Activated CD8-positive, alpha-beta memory T cell treated with anti-CD3 and anti-CD28 coated beads, Interleukin-2, amount 10 ng/mL, durations not matched to agents 7 days and 5 days (primary cell): ENCODE measurements at regions not wholly inside any gene's neighbourhood (a gene's known extent, or its start where the extent isn't known, plus 50 kb on each side); places are given as distances from the start of the nearest gene placed in this dataset.

ENCODE experiments used
- ATAC-seq: fragments of 150-1000 bp; cut with Tn5 transposase; one replicate; pipeline ENCODE4 v1.10.0; 2021; ENCODE audit warnings: moderate library complexity
- CTCF ChIA-PET: fragments of 350-600 bp; sonication (Branson Sonifier 250); formaldehyde crosslinking; loops from one replicate; lab custom pipeline; 2021; ENCODE audit warnings: antibody characterized with exemption; lab: Charles Lee
- DNase-seq: peaks from one replicate; pipeline ENCODE4 v3.0.0-alpha.2; 2020
- H3K27ac Mint-ChIP-seq: one replicate; pipeline ENCODE4 v1.8.0; 2021; ENCODE audit warnings: mild to moderate bottlenecking, mixed read lengths
- H3K27me3 Mint-ChIP-seq: one replicate; pipeline ENCODE4 v1.8.0; 2021; ENCODE audit warnings: mixed read lengths
- H3K36me3 Mint-ChIP-seq: one replicate; pipeline ENCODE4 v1.8.0; 2021; ENCODE audit warnings: mild to moderate bottlenecking, mixed read lengths
- H3K4me1 Mint-ChIP-seq: one replicate; pipeline ENCODE4 v1.8.0; 2021; ENCODE audit warnings: mixed read lengths
- H3K4me3 Mint-ChIP-seq: one replicate; pipeline ENCODE4 v1.8.0; 2021; ENCODE audit warnings: mild to moderate bottlenecking, moderate library complexity, mixed read lengths
- H3K9me3 Mint-ChIP-seq: one replicate; pipeline ENCODE4 v1.8.0; 2022; ENCODE audit warnings: low read depth, mixed read lengths

GRCh38 chr3:135366816-135367215, 571.8 kb downstream of the EPHB1 start:
- Mint-ChIP-seq H3K4me1 (no peaks in the 10 kb centered on the region), H3K36me3 (no peaks in the 10 kb centered on the region), H3K4me3 (no peak overlapping the region), H3K27ac (no peak overlapping the region), H3K9me3 (no peaks in the 10 kb centered on the region), H3K27me3 (no peaks in the 10 kb centered on the region)
- DNase-seq = no peak
- CTCF ChIA-PET = no interaction called here
- ATAC-seq = no peak

GRCh38 chr3:135368316-135368715, 573.3 kb downstream of the EPHB1 start:
- DNase-seq (no peak), ATAC-seq (no peak)
- Mint-ChIP-seq H3K4me1 (no peaks in the 10 kb centered on the region), H3K36me3 (no peaks in the 10 kb centered on the region), H3K4me3 (no peak overlapping the region), H3K27me3 (no peaks in the 10 kb centered on the region), H3K9me3 (no peaks in the 10 kb centered on the region), H3K27ac (no peak overlapping the region)
- CTCF ChIA-PET = no interaction called here

GRCh38 chr3:135368781-135369180, 573.7 kb downstream of the EPHB1 start:
- CTCF ChIA-PET = no interaction called here
- Mint-ChIP-seq H3K27ac (no peak overlapping the region), H3K4me3 (no peak overlapping the region), H3K4me1 (no peaks in the 10 kb centered on the region), H3K36me3 (no peaks in the 10 kb centered on the region), H3K9me3 (no peaks in the 10 kb centered on the region), H3K27me3 (no peaks in the 10 kb centered on the region)
- DNase-seq (no peak), ATAC-seq (no peak)

- Mint-ChIP-seq H3K9me3 (no peaks in the 10 kb centered on the region), H3K4me3 (no peak overlapping the region)
Measured at GRCh38 chr3:135374571-135374970, 579.5 kb downstream of the EPHB1 start.

GRCh38 chr3:135382188-135382587, 583.3 kb upstream of the PPP2R3A start:
- no peak for DNase-seq
- Mint-ChIP-seq H3K27me3 (no peaks in the 10 kb centered on the region), H3K27ac (no peak overlapping the region), H3K36me3 (no peaks in the 10 kb centered on the region), H3K4me3 (no peak overlapping the region), H3K9me3 (no peaks in the 10 kb centered on the region), H3K4me1 (no peaks in the 10 kb centered on the region)
- no peak for ATAC-seq
- CTCF ChIA-PET = no interaction called here

More at GRCh38 chr3:135374571-135374970, 579.5 kb downstream of the EPHB1 start:
- CTCF ChIA-PET = no interaction called here
- Mint-ChIP-seq H3K36me3 (no peaks in the 10 kb centered on the region), H3K27ac (no peak overlapping the region), H3K4me1 (no peaks in the 10 kb centered on the region), H3K27me3 (no peaks in the 10 kb centered on the region)
- DNase-seq (no peak), ATAC-seq (no peak)

- H3K4me1 Mint-ChIP-seq = no peaks in the 10 kb centered on the region
- no peak overlapping the region for H3K4me3 Mint-ChIP-seq
- no peaks in the 10 kb centered on the region for H3K9me3 Mint-ChIP-seq
- DNase-seq = no peak
- H3K27me3 Mint-ChIP-seq = no peaks in the 10 kb centered on the region
- ATAC-seq = no peak
- H3K27ac Mint-ChIP-seq = no peak overlapping the region
- CTCF ChIA-PET = no interaction called here
- H3K36me3 Mint-ChIP-seq = no peaks in the 10 kb centered on the region
Measured at GRCh38 chr3:135382621-135383020, 582.9 kb upstream of the PPP2R3A start.

- ATAC-seq (no peak), DNase-seq (no peak)
- Mint-ChIP-seq H3K27ac (no peak overlapping the region), H3K27me3 (no peaks in the 10 kb centered on the region), H3K36me3 (no peaks in the 10 kb centered on the region), H3K4me3 (no peak overlapping the region), H3K9me3 (no peaks in the 10 kb centered on the region), H3K4me1 (no peaks in the 10 kb centered on the region)
- CTCF ChIA-PET = no interaction called here
Measured at GRCh38 chr3:135383301-135383700, 582.2 kb upstream of the PPP2R3A start.

GRCh38 chr3:135392151-135392550, 573.4 kb upstream of the PPP2R3A start:
- Mint-ChIP-seq H3K4me3 (no peak overlapping the region), H3K4me1 (no peaks in the 10 kb centered on the region), H3K27ac (peak overlapping the region; percentile 40), H3K36me3 (no peaks in the 10 kb centered on the region), H3K27me3 (no peaks in the 10 kb centered on the region), H3K9me3 (peaks cover 3% of the 10 kb centered on the region)
- CTCF ChIA-PET = no interaction called here
- no peak for ATAC-seq
- no peak for DNase-seq

- CTCF ChIA-PET = no interaction called here
- DNase-seq = no peak
- Mint-ChIP-seq H3K9me3 (peaks cover 4% of the 10 kb centered on the region), H3K4me1 (no peaks in the 10 kb centered on the region), H3K27ac (no peak overlapping the region), H3K4me3 (no peak overlapping the region), H3K36me3 (no peaks in the 10 kb centered on the region), H3K27me3 (no peaks in the 10 kb centered on the region)
- ATAC-seq = no peak
Measured at GRCh38 chr3:135393159-135393558, 572.4 kb upstream of the PPP2R3A start.

- CTCF ChIA-PET = no interaction called here
- peaks cover 2% of the 10 kb centered on the region for H3K9me3 Mint-ChIP-seq
- no peak overlapping the region for H3K27ac Mint-ChIP-seq
- H3K4me1 Mint-ChIP-seq = no peaks in the 10 kb centered on the region
- ATAC-seq (no peak), DNase-seq (no peak)
- H3K36me3 Mint-ChIP-seq = no peaks in the 10 kb centered on the region
- H3K27me3 Mint-ChIP-seq = no peaks in the 10 kb centered on the region
- H3K4me3 Mint-ChIP-seq = no peak overlapping the region
Measured at GRCh38 chr3:135393898-135394525, 571.5 kb upstream of the PPP2R3A start.

- no peak for ATAC-seq
- Mint-ChIP-seq H3K27ac (no peak overlapping the region), H3K4me1 (no peaks in the 10 kb centered on the region), H3K4me3 (no peak overlapping the region), H3K9me3 (no peaks in the 10 kb centered on the region), H3K36me3 (no peaks in the 10 kb centered on the region), H3K27me3 (no peaks in the 10 kb centered on the region)
- CTCF ChIA-PET = no interaction called here
- DNase-seq = no peak
Measured at GRCh38 chr3:135412475-135412874, 553.1 kb upstream of the PPP2R3A start.

GRCh38 chr3:135416182-135416581, 549.3 kb upstream of the PPP2R3A start:
- Mint-ChIP-seq H3K9me3 (no peaks in the 10 kb centered on the region), H3K36me3 (no peaks in the 10 kb centered on the region), H3K27me3 (no peaks in the 10 kb centered on the region), H3K4me3 (no peak overlapping the region), H3K4me1 (no peaks in the 10 kb centered on the region), H3K27ac (no peak overlapping the region)
- CTCF ChIA-PET = no interaction called here
- DNase-seq (no peak), ATAC-seq (no peak)

- Mint-ChIP-seq H3K36me3 (no peaks in the 10 kb centered on the region), H3K27me3 (no peaks in the 10 kb centered on the region), H3K4me1 (no peaks in the 10 kb centered on the region), H3K27ac (no peak overlapping the region), H3K4me3 (no peak overlapping the region), H3K9me3 (no peaks in the 10 kb centered on the region)
- CTCF ChIA-PET = no interaction called here
- DNase-seq = no peak
- no peak for ATAC-seq
Measured at GRCh38 chr3:135419155-135419554, 546.4 kb upstream of the PPP2R3A start.

GRCh38 chr3:135426508-135426907, 539.0 kb upstream of the PPP2R3A start:
- DNase-seq (no peak), ATAC-seq (no peak)
- Mint-ChIP-seq H3K9me3 (no peaks in the 10 kb centered on the region), H3K27ac (no peak overlapping the region), H3K4me3 (no peak overlapping the region), H3K27me3 (no peaks in the 10 kb centered on the region), H3K4me1 (no peaks in the 10 kb centered on the region), H3K36me3 (no peaks in the 10 kb centered on the region)
- CTCF ChIA-PET = no interaction called here

- Mint-ChIP-seq H3K27me3 (no peaks in the 10 kb centered on the region), H3K4me3 (no peak overlapping the region), H3K4me1 (no peaks in the 10 kb centered on the region), H3K36me3 (no peaks in the 10 kb centered on the region), H3K27ac (no peak overlapping the region), H3K9me3 (no peaks in the 10 kb centered on the region)
- DNase-seq (no peak), ATAC-seq (no peak)
- CTCF ChIA-PET = no interaction called here
Measured at GRCh38 chr3:135432402-135432801, 533.1 kb upstream of the PPP2R3A start.
